ENCODE measurements at regions not wholly inside any gene's neighbourhood (a gene's known extent, or its start where the extent isn't known, plus 50 kb on each side); places are given as distances from the start of the nearest gene placed in this dataset.

- TF ChIP-seq CTCF (IDR thresholded peaks at IDR 0.05) (no peak), POLR2A (IDR thresholded peaks at IDR 0.05) (no peak)
Measured at GRCh38 chr5:13613621-13614020, 330.9 kb downstream of the DNAH5 start.

Measured in Peyer's patch (tissue), 4 donors.